ENCODE measurements at regions not wholly inside any gene's neighbourhood (a gene's known extent, or its start where the extent isn't known, plus 50 kb on each side); places are given as distances from the start of the nearest gene placed in this dataset.
"Not testable (repeated sequence)": the region's sequence is repeated elsewhere in the genome, so short reads cannot be mapped to it uniquely, and the experiment has no call there.

DNA sequence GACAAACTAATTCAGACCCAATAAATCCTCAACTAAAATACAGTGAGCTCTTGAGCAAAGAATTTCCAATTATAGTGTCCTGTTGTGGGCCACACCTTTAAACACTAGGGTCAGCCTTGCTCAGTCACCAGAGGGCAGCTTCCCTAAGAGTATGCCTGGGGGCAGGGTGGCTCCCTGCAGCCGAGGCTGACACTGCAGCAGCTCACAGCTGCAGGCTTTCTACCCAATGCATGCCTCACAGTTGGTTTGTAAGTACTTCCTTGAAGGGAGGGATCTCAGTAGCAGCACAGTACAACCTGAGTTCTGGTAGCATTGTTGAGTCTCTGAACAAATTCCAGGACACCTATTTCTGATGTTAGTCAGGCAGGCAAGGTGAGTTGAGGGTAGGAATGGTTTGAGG, 335.6 kb downstream of the TUSC7 start:
- no peak overlapping the region for H3K27ac Mint-ChIP-seq
- no peaks in the 10 kb centered on the region for H3K4me1 Mint-ChIP-seq
- H3K36me3 Mint-ChIP-seq, result no peaks in the 10 kb centered on the region
- no peak overlapping the region for H3K4me3 Mint-ChIP-seq
- DNase-seq (ENCODE audit: low spot score in 2 of 2), result no peak
- no peak for ATAC-seq
- peaks cover 10% of the 10 kb centered on the region for H3K9me3 Mint-ChIP-seq

DNA sequence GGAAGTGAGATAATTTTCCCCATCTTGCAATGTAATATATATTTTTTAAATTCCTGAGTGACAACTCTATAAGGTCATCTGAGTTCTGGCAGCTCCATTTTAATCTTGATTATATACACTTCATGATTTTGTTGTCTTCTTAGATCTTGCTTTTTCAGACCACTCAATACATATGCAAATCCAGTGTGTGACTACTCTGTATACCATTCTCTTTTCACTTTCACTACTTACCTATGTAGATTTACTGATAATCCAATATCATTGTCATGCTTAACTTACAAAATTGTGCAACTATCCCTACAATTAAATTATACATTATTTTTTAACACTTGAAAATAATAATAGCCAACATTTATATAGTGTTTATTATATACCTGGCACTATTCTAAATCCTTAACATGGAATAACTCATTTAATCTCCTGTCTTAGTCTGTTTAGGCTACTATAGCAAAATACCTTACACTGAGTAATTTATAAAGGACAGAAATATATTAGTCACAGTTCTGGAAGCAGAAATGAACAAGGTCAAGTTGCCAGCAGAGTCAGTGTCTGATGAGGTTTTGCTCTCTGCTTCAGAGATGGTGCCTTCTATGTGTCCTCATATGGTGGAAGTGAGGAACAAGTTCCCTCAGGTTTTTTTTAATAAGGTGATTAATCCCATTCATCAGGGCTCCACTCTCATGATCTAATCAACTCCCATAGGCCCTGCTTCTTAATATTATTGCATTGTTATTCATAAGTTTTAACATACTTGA, 338.5 kb downstream of the TUSC7 start:
- Mint-ChIP-seq H3K4me1 (no peaks in the 10 kb centered on the region), H3K4me3 (no peak overlapping the region), H3K36me3 (no peaks in the 10 kb centered on the region), H3K27ac (no peak overlapping the region), H3K9me3 (peaks cover 10% of the 10 kb centered on the region)
- ATAC-seq, result no peak
- no peak for DNase-seq (ENCODE audit: low spot score in 2 of 2)

- Mint-ChIP-seq H3K27ac (no peak overlapping the region), H3K4me3 (no peak overlapping the region), H3K9me3 (peaks cover 7% of the 10 kb centered on the region), H3K4me1 (no peaks in the 10 kb centered on the region), H3K36me3 (no peaks in the 10 kb centered on the region)
- ATAC-seq, result no peak
- DNase-seq (ENCODE audit: low spot score in 2 of 2), result no peak
Measured at GRCh38 chr3:117052395-117052794, 342.8 kb downstream of the TUSC7 start.

- no peak overlapping the region for H3K4me3 Mint-ChIP-seq
- ATAC-seq, result no peak
- H3K4me1 Mint-ChIP-seq, result no peaks in the 10 kb centered on the region
- H3K9me3 Mint-ChIP-seq, result peaks cover 3% of the 10 kb centered on the region
- no peaks in the 10 kb centered on the region for H3K36me3 Mint-ChIP-seq
- no peak overlapping the region for H3K27ac Mint-ChIP-seq
- DNase-seq (ENCODE audit: low spot score in 2 of 2), result no peak
Measured at GRCh38 chr3:117054556-117054955, 345.0 kb downstream of the TUSC7 start.

GRCh38 chr3:117056946-117057345, 347.4 kb downstream of the TUSC7 start:
- H3K9me3 Mint-ChIP-seq; ATAC-seq; H3K27ac Mint-ChIP-seq; H3K36me3 Mint-ChIP-seq; H3K4me1 Mint-ChIP-seq; H3K4me3 Mint-ChIP-seq; DNase-seq (ENCODE audit: low spot score in 2 of 2): not testable (repeated sequence)

GRCh38 chr3:117059067-117059955, 349.7 kb downstream of the TUSC7 start:
- DNase-seq (ENCODE audit: low spot score in 2 of 2) (no peak), ATAC-seq (no peak)
- H3K4me3 Mint-ChIP-seq, result no peak overlapping the region
- H3K27ac Mint-ChIP-seq, result no peak overlapping the region
- H3K36me3 Mint-ChIP-seq, result no peaks in the 10 kb centered on the region
- H3K4me1 Mint-ChIP-seq, result no peaks in the 10 kb centered on the region
- no peaks in the 10 kb centered on the region for H3K9me3 Mint-ChIP-seq

- no peak overlapping the region for H3K4me3 Mint-ChIP-seq
- no peak overlapping the region for H3K27ac Mint-ChIP-seq
- no peak for DNase-seq (ENCODE audit: low spot score in 2 of 2)
- no peaks in the 10 kb centered on the region for H3K4me1 Mint-ChIP-seq
- no peaks in the 10 kb centered on the region for H3K36me3 Mint-ChIP-seq
- ATAC-seq, result no peak
- no peaks in the 10 kb centered on the region for H3K9me3 Mint-ChIP-seq
Measured at GRCh38 chr3:117059956-117060270, 350.3 kb downstream of the TUSC7 start.

DNA sequence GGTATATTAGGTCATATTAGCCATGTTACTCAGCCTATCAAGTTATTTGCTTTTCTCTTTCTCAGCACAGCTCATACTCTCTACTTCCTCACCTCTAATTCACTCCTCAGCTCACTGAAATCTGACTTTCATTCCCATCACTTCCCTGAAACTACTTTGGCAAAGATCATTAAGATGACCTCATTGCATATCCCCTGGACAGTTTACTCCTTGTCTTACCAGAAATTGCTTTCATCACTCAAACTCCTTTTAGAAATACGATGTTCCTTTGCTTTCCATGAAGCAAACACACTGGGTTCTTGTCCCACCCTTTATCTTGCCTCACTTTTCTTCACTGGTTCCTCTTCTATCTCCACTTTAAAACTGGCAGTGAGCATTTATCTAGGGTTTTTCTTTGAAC, 354.4 kb downstream of the TUSC7 start:
- no peak overlapping the region for H3K4me3 Mint-ChIP-seq
- peaks cover 3% of the 10 kb centered on the region for H3K9me3 Mint-ChIP-seq
- H3K36me3 Mint-ChIP-seq, result no peaks in the 10 kb centered on the region
- H3K4me1 Mint-ChIP-seq, result no peaks in the 10 kb centered on the region
- DNase-seq (ENCODE audit: low spot score in 2 of 2), result no peak
- no peak overlapping the region for H3K27ac Mint-ChIP-seq
- no peak for ATAC-seq

GRCh38 chr3:117068301-117068700, 358.7 kb downstream of the TUSC7 start:
- Mint-ChIP-seq H3K27ac (no peak overlapping the region), H3K4me3 (no peak overlapping the region), H3K4me1 (no peaks in the 10 kb centered on the region), H3K36me3 (no peaks in the 10 kb centered on the region), H3K9me3 (peaks cover 6% of the 10 kb centered on the region)
- no peak for DNase-seq (ENCODE audit: low spot score in 2 of 2)
- no peak for ATAC-seq

DNA sequence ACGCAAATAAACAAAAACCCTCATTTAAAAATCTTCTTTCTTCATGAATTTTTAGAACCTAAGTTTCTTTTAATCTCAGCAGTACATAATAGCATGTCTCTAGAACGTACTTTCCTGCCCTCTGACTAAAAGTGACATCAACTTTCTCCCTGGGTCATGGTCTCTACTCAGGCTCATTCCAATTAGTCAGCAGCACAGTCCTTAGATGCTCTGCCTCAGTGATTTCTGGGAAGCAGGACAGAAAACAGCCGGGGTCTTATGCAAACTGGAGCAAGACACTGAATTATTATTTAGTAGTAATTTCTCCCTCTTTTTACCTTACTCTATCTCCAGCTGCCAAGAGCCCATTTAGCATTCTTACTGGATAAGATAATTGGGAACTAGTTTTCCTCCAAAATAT, 365.2 kb downstream of the TUSC7 start:
- no peaks in the 10 kb centered on the region for H3K4me1 Mint-ChIP-seq
- DNase-seq (ENCODE audit: low spot score in 2 of 2) (no peak), ATAC-seq (no peak)
- H3K9me3 Mint-ChIP-seq, result peaks cover 8% of the 10 kb centered on the region
- H3K27ac Mint-ChIP-seq, result no peak overlapping the region
- H3K36me3 Mint-ChIP-seq, result no peaks in the 10 kb centered on the region
- no peak overlapping the region for H3K4me3 Mint-ChIP-seq

GRCh38 chr3:117079997-117080396, 370.4 kb downstream of the TUSC7 start:
- no peaks in the 10 kb centered on the region for H3K36me3 Mint-ChIP-seq

GRCh38 chr3:117080872-117081271, 371.3 kb downstream of the TUSC7 start:
- no peaks in the 10 kb centered on the region for H3K4me1 Mint-ChIP-seq
- H3K4me3 Mint-ChIP-seq, result no peak overlapping the region
- H3K27ac Mint-ChIP-seq, result no peak overlapping the region
- H3K36me3 Mint-ChIP-seq, result no peaks in the 10 kb centered on the region
- peaks cover 29% of the 10 kb centered on the region for H3K9me3 Mint-ChIP-seq
- ATAC-seq (no peak), DNase-seq (ENCODE audit: low spot score in 2 of 2) (no peak)

More at GRCh38 chr3:117079997-117080396, 370.4 kb downstream of the TUSC7 start:
- H3K9me3 Mint-ChIP-seq, result peaks cover 28% of the 10 kb centered on the region
- no peak overlapping the region for H3K27ac Mint-ChIP-seq
- DNase-seq (ENCODE audit: low spot score in 2 of 2), result no peak
- ATAC-seq, result no peak
- H3K4me3 Mint-ChIP-seq, result no peak overlapping the region
- H3K4me1 Mint-ChIP-seq, result no peaks in the 10 kb centered on the region

DNA sequence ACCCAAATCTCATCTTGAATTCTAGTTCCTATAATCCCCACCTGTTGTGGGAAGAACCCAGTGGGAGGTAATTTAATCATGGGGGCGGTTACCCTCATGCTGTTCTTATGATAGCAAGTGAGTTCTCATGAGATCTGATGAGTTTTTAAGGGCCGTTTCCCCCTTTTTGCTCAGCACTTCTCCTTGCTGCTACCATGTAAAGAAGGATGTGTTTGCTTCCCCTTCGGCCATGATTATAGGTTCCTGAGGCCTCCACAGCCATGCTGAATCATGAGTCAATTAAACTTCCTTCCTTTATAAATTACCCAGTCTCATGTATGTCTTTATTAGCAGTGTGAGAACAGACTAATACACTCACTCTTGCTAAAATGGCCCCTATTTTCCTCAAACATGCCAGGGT, 374.7 kb downstream of the TUSC7 start:
- peaks cover 32% of the 10 kb centered on the region for H3K9me3 Mint-ChIP-seq
- no peaks in the 10 kb centered on the region for H3K36me3 Mint-ChIP-seq
- no peak overlapping the region for H3K4me3 Mint-ChIP-seq
- H3K27ac Mint-ChIP-seq, result no peak overlapping the region
- no peaks in the 10 kb centered on the region for H3K4me1 Mint-ChIP-seq
- no peak for ATAC-seq
- DNase-seq (ENCODE audit: low spot score in 2 of 2), result no peak

- no peak for ATAC-seq
- no peak overlapping the region for H3K27ac Mint-ChIP-seq
- peaks cover 29% of the 10 kb centered on the region for H3K9me3 Mint-ChIP-seq
- H3K36me3 Mint-ChIP-seq, result no peaks in the 10 kb centered on the region
- no peak for DNase-seq (ENCODE audit: low spot score in 2 of 2)
- no peak overlapping the region for H3K4me3 Mint-ChIP-seq
- no peaks in the 10 kb centered on the region for H3K4me1 Mint-ChIP-seq
Measured at GRCh38 chr3:117084739-117085270, 375.2 kb downstream of the TUSC7 start.

GRCh38 chr3:117091676-117092075, 382.1 kb downstream of the TUSC7 start:
- no peaks in the 10 kb centered on the region for H3K4me1 Mint-ChIP-seq
- H3K36me3 Mint-ChIP-seq, result no peaks in the 10 kb centered on the region
- no peak overlapping the region for H3K27ac Mint-ChIP-seq
- DNase-seq (ENCODE audit: low spot score in 2 of 2) (no peak), ATAC-seq (no peak)
- no peak overlapping the region for H3K4me3 Mint-ChIP-seq
- H3K9me3 Mint-ChIP-seq, result peaks cover 13% of the 10 kb centered on the region

- DNase-seq (ENCODE audit: low spot score in 2 of 2), result no peak
- peaks cover 12% of the 10 kb centered on the region for H3K9me3 Mint-ChIP-seq
- H3K4me1 Mint-ChIP-seq, result no peaks in the 10 kb centered on the region
- no peak for ATAC-seq
- no peak overlapping the region for H3K27ac Mint-ChIP-seq
- H3K36me3 Mint-ChIP-seq, result no peaks in the 10 kb centered on the region
- H3K4me3 Mint-ChIP-seq, result no peak overlapping the region
Measured at GRCh38 chr3:117096549-117096948, 387.0 kb downstream of the TUSC7 start.

Measured in stimulated activated effector memory CD8-positive, alpha-beta T cell treated with anti-CD3 and anti-CD28 coated beads, Interleukin-12 subunit alpha, Interleukin-12 subunit beta, amount 100 ng/mL, for 72 hours (primary cell).